ENCODE measurements at regions not wholly inside any gene's neighbourhood (a gene's known extent, or its start where the extent isn't known, plus 50 kb on each side); places are given as distances from the start of the nearest gene placed in this dataset.
A peak's percentile ranks its signal among the peaks of the same experiment; 100 is the strongest.

- intact Hi-C loops (cut with micrococcal nuclease) = no loop called here
- Mint-ChIP-seq H3K27me3 (no peaks in the 10 kb centered on the region), H3K36me3 (no peaks in the 10 kb centered on the region), H3K9me3 (no peaks in the 10 kb centered on the region), H3K4me1 (ENCODE audit: low read depth) (peaks cover 9% of the 10 kb centered on the region), H3K4me3 (no peak overlapping the region), H3K27ac (no peak overlapping the region)
- ChIA-PET CTCF (no interaction called here), POLR2A (no interaction called here)
- no peak for DNase-seq
Observed at GRCh38 chr6:44624226-44624625, 236.7 kb downstream of the CDC5L start.

GRCh38 chr6:44624936-44625573 lies 237.5 kb downstream of the CDC5L start:
- peaks cover 9% of the 10 kb centered on the region for H3K4me1 Mint-ChIP-seq (ENCODE audit: low read depth)
- no peaks in the 10 kb centered on the region for H3K9me3 Mint-ChIP-seq
- no peak overlapping the region for H3K27ac Mint-ChIP-seq
- no peaks in the 10 kb centered on the region for H3K27me3 Mint-ChIP-seq
- CTCF ChIA-PET = no interaction called here
- no peaks in the 10 kb centered on the region for H3K36me3 Mint-ChIP-seq
- no peak overlapping the region for H3K4me3 Mint-ChIP-seq
- DNase-seq = no peak
- intact Hi-C loops (cut with micrococcal nuclease) = no loop called here
- POLR2A ChIA-PET = no interaction called here

GRCh38 chr6:44625996-44626395 lies 238.5 kb downstream of the CDC5L start:
- POLR2A ChIA-PET = no interaction called here

GRCh38 chr6:44626616-44627015 lies 239.1 kb downstream of the CDC5L start:
- Mint-ChIP-seq H3K27ac (no peak overlapping the region), H3K27me3 (no peaks in the 10 kb centered on the region), H3K4me3 (no peak overlapping the region), H3K9me3 (no peaks in the 10 kb centered on the region), H3K36me3 (no peaks in the 10 kb centered on the region), H3K4me1 (ENCODE audit: low read depth) (peaks cover 15% of the 10 kb centered on the region)
- ChIA-PET CTCF (no interaction called here), POLR2A (no interaction called here)
- intact Hi-C loops (cut with micrococcal nuclease) = no loop called here
- DNase-seq = no peak

More at GRCh38 chr6:44625996-44626395, 238.5 kb downstream of the CDC5L start:
- CTCF ChIA-PET = no interaction called here
- H3K27ac Mint-ChIP-seq = no peak overlapping the region
- H3K27me3 Mint-ChIP-seq = no peaks in the 10 kb centered on the region
- DNase-seq = no peak
- no peaks in the 10 kb centered on the region for H3K9me3 Mint-ChIP-seq
- peaks cover 15% of the 10 kb centered on the region for H3K4me1 Mint-ChIP-seq (ENCODE audit: low read depth)
- H3K4me3 Mint-ChIP-seq = no peak overlapping the region
- intact Hi-C loops (cut with micrococcal nuclease) = no loop called here
- no peaks in the 10 kb centered on the region for H3K36me3 Mint-ChIP-seq

- peak; percentile 46 for DNase-seq
- ChIA-PET POLR2A (no interaction called here), CTCF (interaction anchor here (0.7 to 4.3 kb wide), 3 partner anchors 18 to 151 kb away, joined by 3 to 30 read pairs (median 5); no protein-coding TSS in a partner anchor)
- Mint-ChIP-seq H3K4me3 (no peak overlapping the region), H3K27ac (no peak overlapping the region), H3K27me3 (no peaks in the 10 kb centered on the region), H3K36me3 (no peaks in the 10 kb centered on the region), H3K4me1 (ENCODE audit: low read depth) (peaks cover 15% of the 10 kb centered on the region), H3K9me3 (no peaks in the 10 kb centered on the region)
- intact Hi-C loops (cut with micrococcal nuclease) = no loop called here
Observed at GRCh38 chr6:44627091-44627882, 239.8 kb downstream of the CDC5L start.

- Mint-ChIP-seq H3K9me3 (no peaks in the 10 kb centered on the region), H3K27me3 (no peaks in the 10 kb centered on the region), H3K27ac (no peak overlapping the region), H3K4me3 (no peak overlapping the region), H3K36me3 (no peaks in the 10 kb centered on the region), H3K4me1 (ENCODE audit: low read depth) (peaks cover 15% of the 10 kb centered on the region)
- intact Hi-C loops (cut with micrococcal nuclease) = no loop called here
- ChIA-PET POLR2A (no interaction called here), CTCF (interaction anchor here (0.7 to 4.3 kb wide), 3 partner anchors 19 to 152 kb away, joined by 3 to 30 read pairs (median 5); no protein-coding TSS in a partner anchor)
- no peak for DNase-seq
Observed at GRCh38 chr6:44627883-44628271, 240.4 kb downstream of the CDC5L start.

- no peak for DNase-seq
- H3K36me3 Mint-ChIP-seq = no peaks in the 10 kb centered on the region
- ChIA-PET POLR2A (no interaction called here), CTCF (interaction anchor here (0.8 to 4.3 kb wide), 3 partner anchors 27 to 152 kb away, joined by 3 to 35 read pairs (median 30); no protein-coding TSS in a partner anchor)
- H3K4me3 Mint-ChIP-seq = no peak overlapping the region
- H3K27ac Mint-ChIP-seq = no peak overlapping the region
- no peaks in the 10 kb centered on the region for H3K9me3 Mint-ChIP-seq
- intact Hi-C loops (cut with micrococcal nuclease) = no loop called here
- peaks cover 15% of the 10 kb centered on the region for H3K4me1 Mint-ChIP-seq (ENCODE audit: low read depth)
- no peaks in the 10 kb centered on the region for H3K27me3 Mint-ChIP-seq
Observed at GRCh38 chr6:44628347-44628746, 240.8 kb downstream of the CDC5L start.

GRCh38 chr6:44629636-44630035 lies 242.1 kb downstream of the CDC5L start:
- no peaks in the 10 kb centered on the region for H3K36me3 Mint-ChIP-seq
- H3K4me3 Mint-ChIP-seq = no peak overlapping the region
- intact Hi-C loops (cut with micrococcal nuclease) = loop anchor here (1.0 kb wide), 1 partner anchor 790 kb away; no protein-coding TSS in a partner anchor
- H3K27ac Mint-ChIP-seq = no peak overlapping the region
- CTCF ChIA-PET = interaction anchor here (0.8 to 4.3 kb wide), 8 partner anchors 13 to 1294 kb away, joined by 3 to 35 read pairs (median 13); no protein-coding TSS in a partner anchor
- POLR2A ChIA-PET = interaction anchor here (1.5 kb wide), 1 partner anchor 24 kb away, joined by 4 read pairs; no protein-coding TSS in a partner anchor
- peaks cover 15% of the 10 kb centered on the region for H3K4me1 Mint-ChIP-seq (ENCODE audit: low read depth)
- H3K27me3 Mint-ChIP-seq = no peaks in the 10 kb centered on the region
- DNase-seq = no peak
- H3K9me3 Mint-ChIP-seq = no peaks in the 10 kb centered on the region

- DNase-seq = peak; percentile 66
- intact Hi-C loops (cut with micrococcal nuclease) = loop anchor here (1.0 kb wide), 1 partner anchor 789 kb away; no protein-coding TSS in a partner anchor
- Mint-ChIP-seq H3K4me3 (no peak overlapping the region), H3K27me3 (no peaks in the 10 kb centered on the region), H3K4me1 (ENCODE audit: low read depth) (peaks cover 15% of the 10 kb centered on the region), H3K36me3 (no peaks in the 10 kb centered on the region), H3K9me3 (no peaks in the 10 kb centered on the region), H3K27ac (no peak overlapping the region)
- ChIA-PET POLR2A (interaction anchor here (1.4 to 1.5 kb wide), 2 partner anchors 23 to 1293 kb away, joined by 4 read pairs; no protein-coding TSS in a partner anchor), CTCF (interaction anchor here (0.6 to 4.3 kb wide), 30 partner anchors 9 to 1300 kb away, joined by 3 to 35 read pairs (median 4); partner anchors contain the start of gene SUPT3H)
Observed at GRCh38 chr6:44630125-44631028, 242.9 kb downstream of the CDC5L start.

GRCh38 chr6:44631968-44632367 lies 244.5 kb downstream of the CDC5L start:
- no peaks in the 10 kb centered on the region for H3K9me3 Mint-ChIP-seq
- POLR2A ChIA-PET = no interaction called here
- CTCF ChIA-PET = interaction anchor here (1.7 to 4.3 kb wide), 5 partner anchors 24 to 1299 kb away, joined by 7 to 35 read pairs (median 12); no protein-coding TSS in a partner anchor
- no peaks in the 10 kb centered on the region for H3K27me3 Mint-ChIP-seq
- peaks cover 15% of the 10 kb centered on the region for H3K4me1 Mint-ChIP-seq (ENCODE audit: low read depth)
- H3K4me3 Mint-ChIP-seq = no peak overlapping the region
- no peak overlapping the region for H3K27ac Mint-ChIP-seq
- H3K36me3 Mint-ChIP-seq = no peaks in the 10 kb centered on the region
- no peak for DNase-seq
- intact Hi-C loops (cut with micrococcal nuclease) = no loop called here

- Mint-ChIP-seq H3K4me1 (ENCODE audit: low read depth) (peaks cover 6% of the 10 kb centered on the region), H3K4me3 (no peak overlapping the region), H3K27ac (no peak overlapping the region), H3K27me3 (no peaks in the 10 kb centered on the region), H3K9me3 (peaks cover 6% of the 10 kb centered on the region), H3K36me3 (no peaks in the 10 kb centered on the region)
- DNase-seq = no peak
- ChIA-PET POLR2A (no interaction called here), CTCF (interaction anchor here (0.6 to 2.4 kb wide), 2 partner anchors 21 to 41 kb away, joined by 3 to 7 read pairs; no protein-coding TSS in a partner anchor)
- intact Hi-C loops (cut with micrococcal nuclease) = no loop called here
Observed at GRCh38 chr6:44634321-44634720, 246.8 kb downstream of the CDC5L start.

All from activated CD4-positive, alpha-beta memory T cell treated with anti-CD3 and anti-CD28 coated beads for 36 hours (primary cell).